Stimulated activated naive CD8-positive, alpha-beta T cell treated with anti-CD3 and anti-CD28 coated beads, Interleukin-15, amount 100 ng/mL, for 72 hours (primary cell): ENCODE measurements at regions not wholly inside any gene's neighbourhood (a gene's known extent, or its start where the extent isn't known, plus 50 kb on each side); places are given as distances from the start of the nearest gene placed in this dataset.
"Not testable (repeated sequence)": the region's sequence is repeated elsewhere in the genome, so short reads cannot be mapped to it uniquely, and the experiment has no call there.

Experiments
- ATAC-seq: fragments of 150-1000 bp; cut with Tn5 transposase; 2 replicates; pipeline ENCODE4 v1.10.0; 2021; ENCODE audit warnings: mild to moderate bottlenecking, moderate library complexity
- DNase-seq, 2 donors: peaks; one replicate each; pipeline ENCODE4 v3.0.0; 2021 to 2022
- H3K27ac Mint-ChIP-seq, 2 donors: one replicate each; pipeline ENCODE4 v1.8.0; 2022; ENCODE audit warnings: mild to moderate bottlenecking in 2 of 2, mixed read lengths in 2 of 2, moderate library complexity in 2 of 2
- H3K27me3 Mint-ChIP-seq: one replicate; pipeline ENCODE4 v1.8.0; 2022; ENCODE audit warnings: mixed read lengths
- H3K4me1 Mint-ChIP-seq: one replicate; pipeline ENCODE4 v1.8.0; 2022; ENCODE audit warnings: mild to moderate bottlenecking, mixed read lengths
- H3K4me3 Mint-ChIP-seq, 2 donors: one replicate each; pipeline ENCODE4 v1.8.0; 2022; ENCODE audit warnings: mild to moderate bottlenecking in 2 of 2, mixed read lengths in 2 of 2, moderate library complexity in 1 of 2
- H3K9me3 Mint-ChIP-seq, 2 donors: one replicate each; pipeline ENCODE4 v1.8.0; 2022; ENCODE audit warnings: mixed read lengths in 2 of 2

GRCh38 chrX:115390078-115390477 lies 100.6 kb downstream of the LUZP4 start:
- no peaks in the 10 kb centered on the region for H3K9me3 Mint-ChIP-seq
- no peak overlapping the region for H3K27ac Mint-ChIP-seq
- no peak overlapping the region for H3K4me3 Mint-ChIP-seq
- no peaks in the 10 kb centered on the region for H3K4me1 Mint-ChIP-seq
- H3K27me3 Mint-ChIP-seq = no peaks in the 10 kb centered on the region
- no peak for DNase-seq
- ATAC-seq = no peak

DNA sequence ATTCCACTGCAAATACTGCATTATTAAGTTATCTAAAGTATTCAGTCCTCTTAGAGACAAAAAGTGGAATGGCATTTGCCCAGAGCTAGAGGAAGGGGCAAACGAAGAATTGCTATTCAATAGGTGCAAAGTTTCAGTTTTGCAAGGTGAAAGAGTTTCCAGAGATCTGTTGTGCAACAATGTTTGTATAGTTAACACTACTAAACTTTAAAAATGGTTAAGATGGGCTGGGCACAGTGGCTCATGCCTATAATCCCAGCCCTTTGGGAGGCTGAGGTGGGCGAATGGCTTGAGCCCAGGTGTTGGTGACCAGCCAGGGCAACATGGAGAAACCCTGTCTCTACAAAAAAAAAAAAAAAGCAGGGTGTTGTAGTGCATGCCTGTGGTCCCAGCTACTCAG lies 102.5 kb downstream of the LUZP4 start:
- no peak for DNase-seq
- Mint-ChIP-seq H3K27me3 (no peaks in the 10 kb centered on the region), H3K9me3 (no peaks in the 10 kb centered on the region), H3K4me1 (no peaks in the 10 kb centered on the region), H3K4me3 (no peak overlapping the region), H3K27ac (no peak overlapping the region)
- ATAC-seq = no peak

- no peak overlapping the region for H3K4me3 Mint-ChIP-seq
- no peaks in the 10 kb centered on the region for H3K9me3 Mint-ChIP-seq
- no peak for DNase-seq
These were observed 103.4 kb downstream of the LUZP4 start for GRCh38 chrX:115392871-115393270.

GRCh38 chrX:115393271-115393670 lies 103.8 kb downstream of the LUZP4 start:
- Mint-ChIP-seq H3K4me1 (no peaks in the 10 kb centered on the region), H3K9me3 (no peaks in the 10 kb centered on the region), H3K4me3 (no peak overlapping the region), H3K27me3 (no peaks in the 10 kb centered on the region), H3K27ac (no peak overlapping the region)
- no peak for ATAC-seq
- no peak for DNase-seq

More at GRCh38 chrX:115392871-115393270, 103.4 kb downstream of the LUZP4 start:
- no peak for ATAC-seq
- no peaks in the 10 kb centered on the region for H3K27me3 Mint-ChIP-seq
- H3K27ac Mint-ChIP-seq = no peak overlapping the region
- no peaks in the 10 kb centered on the region for H3K4me1 Mint-ChIP-seq

DNA sequence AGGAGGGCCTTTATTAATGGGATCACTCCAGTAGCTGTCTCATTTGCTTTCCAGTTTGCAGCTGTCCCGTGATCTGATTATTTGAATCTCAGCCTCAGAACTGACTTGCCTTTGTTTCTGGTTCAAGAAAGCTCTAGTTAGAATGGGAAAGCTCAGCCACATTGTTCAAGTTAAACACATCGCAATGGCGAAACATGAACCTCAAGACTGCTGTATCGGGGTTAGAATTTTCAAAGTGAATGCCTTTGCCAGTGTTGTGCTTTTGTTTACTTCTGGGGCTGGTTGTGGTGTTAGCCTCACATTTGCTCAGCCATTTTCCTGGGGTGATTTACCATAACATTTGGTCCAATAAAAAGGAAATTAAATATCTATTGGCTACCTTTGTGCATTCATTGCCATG lies 105.3 kb downstream of the LUZP4 start:
- H3K9me3 Mint-ChIP-seq = not testable (repeated sequence)

DNA sequence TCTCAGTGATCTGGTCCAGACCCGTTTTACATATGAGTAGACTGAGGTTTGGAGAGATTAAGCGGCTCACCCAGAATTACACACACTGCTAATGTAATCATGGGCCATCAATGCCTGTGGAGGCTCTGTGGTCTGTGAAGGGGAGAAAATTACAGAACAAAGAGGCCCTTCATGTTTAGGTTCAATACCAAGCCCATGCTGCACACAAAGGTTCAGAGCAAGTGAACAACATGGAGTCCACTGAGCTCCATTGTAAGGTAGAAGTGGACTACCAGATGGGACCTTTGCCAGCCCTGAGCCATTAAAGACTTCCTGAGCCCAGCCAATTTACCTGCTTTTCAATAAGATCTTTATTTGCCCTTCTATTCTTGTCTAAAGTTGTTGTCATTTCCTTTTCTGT lies 109.8 kb downstream of the LUZP4 start:
- H3K4me1 Mint-ChIP-seq = no peaks in the 10 kb centered on the region
- H3K27me3 Mint-ChIP-seq = no peaks in the 10 kb centered on the region
- no peak overlapping the region for H3K27ac Mint-ChIP-seq
- ATAC-seq (no peak), DNase-seq (no peak)
- H3K4me3 Mint-ChIP-seq = no peak overlapping the region
- no peaks in the 10 kb centered on the region for H3K9me3 Mint-ChIP-seq

More for the DNA sequence above, 105.3 kb downstream of the LUZP4 start:
- H3K4me3 Mint-ChIP-seq, H3K27me3 Mint-ChIP-seq, H3K27ac Mint-ChIP-seq, DNase-seq, H3K4me1 Mint-ChIP-seq, ATAC-seq: not testable (repeated sequence)

- H3K27me3 Mint-ChIP-seq = no peaks in the 10 kb centered on the region
- no peaks in the 10 kb centered on the region for H3K4me1 Mint-ChIP-seq
- H3K9me3 Mint-ChIP-seq = no peaks in the 10 kb centered on the region
- no peak for ATAC-seq
- no peak overlapping the region for H3K4me3 Mint-ChIP-seq
- H3K27ac Mint-ChIP-seq = no peak overlapping the region
- no peak for DNase-seq
These were observed 111.4 kb downstream of the LUZP4 start for GRCh38 chrX:115400960-115401359.

- H3K27ac Mint-ChIP-seq = no peak overlapping the region
- no peak for ATAC-seq
- H3K4me1 Mint-ChIP-seq = no peaks in the 10 kb centered on the region
- no peak for DNase-seq
- no peaks in the 10 kb centered on the region for H3K27me3 Mint-ChIP-seq
- no peaks in the 10 kb centered on the region for H3K9me3 Mint-ChIP-seq
- H3K4me3 Mint-ChIP-seq = no peak overlapping the region
These were observed 112.8 kb downstream of the LUZP4 start for GRCh38 chrX:115402299-115402698.

GRCh38 chrX:115408771-115409400 lies 119.4 kb downstream of the LUZP4 start:
- no peaks in the 10 kb centered on the region for H3K9me3 Mint-ChIP-seq
- no peak overlapping the region for H3K4me3 Mint-ChIP-seq
- DNase-seq (no peak), ATAC-seq (no peak)
- H3K27me3 Mint-ChIP-seq = no peaks in the 10 kb centered on the region
- H3K27ac Mint-ChIP-seq = no peak overlapping the region
- H3K4me1 Mint-ChIP-seq = no peaks in the 10 kb centered on the region

DNA sequence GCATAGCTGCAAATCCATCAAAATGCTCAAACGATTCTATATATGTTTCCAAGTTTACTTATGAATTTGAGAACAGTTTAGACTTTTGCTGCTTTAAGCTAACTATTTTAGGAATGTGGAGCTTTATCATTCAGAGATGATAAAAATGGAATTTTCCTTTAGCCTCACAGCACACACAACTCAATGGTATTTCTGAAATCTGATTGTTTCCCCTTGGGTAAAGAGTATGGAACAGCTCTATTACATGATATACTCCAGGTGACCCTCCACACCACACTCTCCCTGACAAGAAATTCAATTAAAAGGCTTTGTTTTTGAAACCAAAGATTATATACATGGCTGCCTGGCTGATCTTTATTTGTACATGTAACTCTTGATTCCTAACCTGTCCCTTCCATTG lies 120.0 kb downstream of the LUZP4 start:
- H3K9me3 Mint-ChIP-seq = no peaks in the 10 kb centered on the region
- ATAC-seq (no peak), DNase-seq (no peak)
- H3K27ac Mint-ChIP-seq = no peak overlapping the region
- no peak overlapping the region for H3K4me3 Mint-ChIP-seq
- H3K4me1 Mint-ChIP-seq = no peaks in the 10 kb centered on the region
- no peaks in the 10 kb centered on the region for H3K27me3 Mint-ChIP-seq

DNA sequence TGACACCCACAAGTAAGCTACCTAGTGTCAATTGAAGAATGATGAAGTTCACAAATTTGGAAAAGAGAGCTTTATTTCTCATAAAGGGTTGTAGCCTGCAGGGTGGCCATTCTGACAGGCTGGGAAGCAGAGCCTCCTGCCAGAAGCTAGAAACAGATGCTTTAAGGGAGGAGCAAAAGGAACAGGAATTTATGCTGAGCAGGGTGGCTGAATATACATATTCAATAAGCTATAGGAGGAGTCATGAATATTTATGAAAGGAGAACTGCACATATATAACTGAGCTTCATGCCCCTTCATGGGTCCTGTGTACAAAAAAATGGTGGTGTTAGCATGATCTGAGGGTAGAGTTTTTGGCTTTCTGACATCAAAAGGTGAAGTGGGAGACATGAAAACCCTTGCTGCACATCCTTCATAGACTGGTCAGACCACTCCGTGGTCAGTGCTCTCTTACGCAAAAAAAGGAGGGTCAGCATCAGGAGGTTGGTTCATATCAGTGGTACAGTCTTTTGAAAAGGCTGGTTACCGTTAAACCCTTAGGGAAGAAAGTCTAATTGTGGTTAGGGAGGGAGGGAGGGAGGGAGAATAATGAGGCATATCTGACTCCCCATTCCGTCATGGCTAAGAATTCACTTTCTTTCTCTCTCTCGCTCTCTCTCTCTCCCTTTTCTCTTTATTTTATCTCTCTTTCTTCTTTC lies 121.4 kb downstream of the LUZP4 start:
- ATAC-seq (no peak), DNase-seq (no peak)
- Mint-ChIP-seq H3K9me3 (no peaks in the 10 kb centered on the region), H3K27ac (no peak overlapping the region), H3K4me3 (no peak overlapping the region), H3K27me3 (no peaks in the 10 kb centered on the region), H3K4me1 (no peaks in the 10 kb centered on the region)

DNA sequence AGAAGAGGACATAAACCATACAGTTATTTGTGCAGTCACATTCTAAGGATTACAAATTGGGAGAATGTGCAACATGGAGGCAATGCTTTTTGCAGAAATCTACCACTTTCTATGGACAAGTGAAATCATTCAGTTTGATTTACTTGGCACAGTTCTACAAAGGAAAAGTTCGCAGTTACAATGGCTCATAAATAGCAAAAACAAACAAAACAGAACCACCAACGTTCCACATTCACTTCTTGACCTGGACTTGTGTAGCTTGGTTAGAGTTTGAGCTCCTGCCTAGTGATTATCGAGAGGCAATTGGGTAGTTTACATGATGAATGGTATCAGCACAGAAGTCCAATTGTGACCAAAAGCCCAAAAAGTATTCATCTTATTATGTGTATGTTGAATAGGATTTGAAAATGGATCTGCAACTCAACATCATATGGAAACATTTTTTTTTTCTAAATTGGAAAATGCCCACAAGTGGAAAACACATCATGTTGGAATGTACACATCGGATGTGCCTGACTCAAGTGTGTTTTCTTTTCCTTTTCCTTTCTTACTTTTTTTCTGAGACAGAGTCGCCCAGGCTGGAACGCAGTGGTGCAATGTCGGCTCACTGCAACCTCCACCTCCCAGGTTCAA lies 123.8 kb downstream of the LUZP4 start:
- no peak overlapping the region for H3K27ac Mint-ChIP-seq
- H3K27me3 Mint-ChIP-seq = no peaks in the 10 kb centered on the region
- DNase-seq (no peak), ATAC-seq (no peak)
- H3K9me3 Mint-ChIP-seq = no peaks in the 10 kb centered on the region
- H3K4me3 Mint-ChIP-seq = no peak overlapping the region
- H3K4me1 Mint-ChIP-seq = no peaks in the 10 kb centered on the region

DNA sequence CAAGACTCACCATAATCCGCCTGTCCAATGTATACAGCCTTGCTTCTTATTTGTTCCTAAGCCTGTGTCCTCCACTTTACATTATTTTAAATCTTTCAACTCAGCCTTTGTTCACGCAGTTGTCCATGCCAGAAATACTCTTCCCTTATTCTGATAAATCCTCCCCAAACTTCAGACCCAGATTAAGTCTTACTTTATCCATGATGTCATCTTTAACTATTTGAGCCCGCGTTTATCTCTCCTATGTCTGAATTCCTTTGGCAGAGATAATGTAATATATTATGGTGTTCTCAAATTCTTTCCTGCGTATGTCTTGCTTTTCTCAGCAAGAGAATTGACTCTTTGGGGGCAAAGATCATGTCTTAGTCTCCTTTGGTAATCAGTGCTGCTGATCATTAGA lies 129.6 kb downstream of the LUZP4 start:
- Mint-ChIP-seq H3K27me3 (no peaks in the 10 kb centered on the region), H3K4me1 (no peaks in the 10 kb centered on the region), H3K9me3 (no peaks in the 10 kb centered on the region), H3K27ac (no peak overlapping the region), H3K4me3 (no peak overlapping the region)
- DNase-seq (no peak), ATAC-seq (no peak)

DNA sequence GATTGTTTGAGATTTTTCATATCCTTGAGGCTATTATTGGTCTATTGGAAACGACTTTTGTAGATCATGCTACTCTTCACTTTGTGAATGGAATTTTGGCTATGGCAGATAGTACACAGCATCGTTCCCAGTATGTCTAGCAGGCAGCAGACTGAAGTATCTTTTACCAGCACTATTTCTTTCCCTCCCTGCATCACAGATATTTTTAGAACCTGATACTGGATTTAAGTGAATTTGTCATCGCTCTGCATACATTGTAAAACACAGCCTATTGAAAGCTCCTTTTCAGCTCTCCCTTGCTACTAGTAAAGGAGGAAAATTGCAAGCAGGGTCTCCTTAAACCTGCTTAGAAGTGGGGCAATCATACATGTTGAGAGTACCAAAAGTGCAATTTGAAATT lies 133.6 kb downstream of the LUZP4 start:
- Mint-ChIP-seq H3K9me3 (no peaks in the 10 kb centered on the region), H3K27ac (no peak overlapping the region), H3K4me3 (no peak overlapping the region), H3K4me1 (no peaks in the 10 kb centered on the region), H3K27me3 (no peaks in the 10 kb centered on the region)
- ATAC-seq (no peak), DNase-seq (no peak)

GRCh38 chrX:115425359-115425758 lies 135.6 kb upstream of the PLS3 start:
- Mint-ChIP-seq H3K27ac (no peak overlapping the region), H3K4me3 (no peak overlapping the region), H3K4me1 (no peaks in the 10 kb centered on the region), H3K27me3 (no peaks in the 10 kb centered on the region), H3K9me3 (no peaks in the 10 kb centered on the region)
- ATAC-seq (no peak), DNase-seq (no peak)

DNA sequence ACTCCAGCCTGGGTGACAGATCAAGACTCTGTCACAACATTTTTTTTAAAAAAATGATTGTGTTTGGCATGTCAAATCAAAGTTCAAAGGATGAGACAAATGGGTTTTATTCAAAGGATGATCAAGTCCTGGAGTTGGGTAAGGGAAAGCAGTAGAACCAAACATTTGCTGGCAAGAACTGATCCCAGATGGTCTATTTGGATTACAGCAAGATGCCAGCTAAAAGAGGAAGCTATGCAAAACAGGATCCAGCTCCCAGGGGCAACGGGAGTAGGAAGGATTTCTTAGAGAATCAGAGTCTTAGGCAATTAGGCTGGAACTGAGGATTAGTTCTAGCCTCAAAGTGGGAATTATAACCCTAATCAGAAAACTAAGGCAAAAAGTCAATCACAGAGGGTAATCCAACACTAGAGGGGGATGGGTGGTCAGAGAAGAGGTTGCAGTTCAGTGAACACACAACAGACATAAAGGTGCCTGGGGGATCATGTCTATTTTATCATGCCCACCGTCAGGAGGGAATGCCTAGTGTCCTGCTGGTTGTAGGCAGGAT lies 133.0 kb upstream of the PLS3 start:
- Mint-ChIP-seq H3K27me3 (no peaks in the 10 kb centered on the region), H3K27ac (no peak overlapping the region), H3K4me3 (no peak overlapping the region), H3K4me1 (no peaks in the 10 kb centered on the region), H3K9me3 (no peaks in the 10 kb centered on the region)
- ATAC-seq (no peak), DNase-seq (no peak)
